ENCODE measurements at regions not wholly inside any gene's neighbourhood (a gene's known extent, or its start where the extent isn't known, plus 50 kb on each side); places are given as distances from the start of the nearest gene placed in this dataset.

- ATAC-seq (no peak), DNase-seq (no peak)
Observed at GRCh38 chr1:234882898-234883297, 245.7 kb downstream of the TOMM20 start.

DNA sequence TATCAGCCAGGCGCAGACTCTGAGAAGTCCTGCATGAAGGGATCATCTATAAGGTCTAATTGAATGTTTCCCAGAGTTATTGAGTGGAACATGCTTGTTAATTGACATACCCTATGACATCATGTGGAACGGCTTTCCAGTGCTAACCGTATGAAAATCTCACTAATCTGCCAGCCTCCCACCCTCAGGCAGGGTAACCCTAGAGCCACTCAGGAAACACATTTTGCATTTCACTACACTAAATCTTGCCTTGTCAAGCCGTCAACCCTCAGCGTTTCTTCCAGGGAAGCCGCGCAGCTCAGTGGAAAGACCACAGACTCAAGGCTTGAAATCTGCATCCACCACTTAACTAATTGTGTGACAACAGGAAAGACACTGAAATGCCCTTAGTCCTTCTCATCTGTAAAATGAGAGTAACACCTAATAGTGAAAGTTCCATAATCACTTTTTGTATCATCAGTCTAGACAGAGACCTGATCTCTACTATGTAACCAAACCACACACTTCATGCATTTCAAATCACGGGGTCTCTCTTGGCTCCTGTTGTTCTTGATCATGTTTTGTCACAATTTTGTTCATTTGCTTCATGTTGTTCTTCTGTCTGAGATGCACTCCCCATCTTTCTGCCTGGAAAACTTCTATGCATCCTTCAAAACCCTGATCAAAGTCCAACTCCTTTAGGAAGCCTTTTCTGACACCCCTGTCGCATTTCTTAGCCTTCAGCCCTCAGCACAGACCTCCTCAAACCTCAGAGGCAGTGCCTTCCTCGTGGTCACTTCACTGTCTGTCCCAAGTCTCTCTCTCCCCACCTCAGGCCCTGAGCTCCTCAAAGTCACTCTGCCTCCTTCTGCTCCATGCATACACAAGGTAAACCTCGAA is 246.5 kb downstream of the TOMM20 start:
- peak; percentile 83 for ATAC-seq
- peak; percentile 54 for DNase-seq

DNA sequence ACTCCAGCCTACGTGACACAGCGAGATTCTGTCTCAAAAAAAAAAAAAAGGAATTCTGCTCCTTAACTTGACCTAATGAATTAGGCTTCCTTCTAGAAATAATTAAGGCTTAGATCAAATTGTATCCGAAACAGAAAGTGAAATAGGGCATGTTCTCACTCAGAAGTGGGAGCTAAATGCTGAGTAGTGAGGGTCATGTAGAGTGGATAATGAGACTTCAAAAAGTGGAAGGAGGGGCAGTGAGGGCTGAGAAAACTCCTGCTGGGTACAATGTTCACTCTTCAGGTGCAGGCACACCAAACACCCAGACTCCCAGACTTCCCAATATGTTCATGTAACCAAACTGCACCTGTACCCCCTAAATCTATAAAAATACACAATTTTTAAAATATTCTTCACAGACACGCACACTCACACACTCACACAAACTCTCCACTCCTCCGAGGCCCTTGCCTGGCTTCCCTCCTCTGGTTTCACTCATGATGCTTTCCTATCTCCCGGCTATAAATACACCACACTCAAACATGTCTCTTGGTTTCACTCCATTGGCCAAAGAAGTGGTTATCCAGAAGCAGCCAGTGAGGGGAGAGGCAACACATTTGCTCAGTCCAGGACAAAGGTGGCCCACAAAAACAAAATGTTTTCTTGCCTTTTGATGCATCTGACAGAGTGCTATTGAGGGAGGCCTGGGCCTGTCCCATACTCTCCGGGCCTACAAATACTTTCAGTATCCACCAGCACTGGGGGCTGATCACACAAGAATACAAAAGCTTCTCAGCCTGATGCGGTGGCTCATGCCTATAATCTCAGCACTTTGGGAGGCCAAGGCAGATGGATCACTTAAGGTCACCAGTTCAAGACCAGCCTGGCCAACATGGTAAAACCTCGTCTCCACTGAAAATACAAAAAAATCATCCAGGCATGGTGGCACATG is 249.2 kb downstream of the TOMM20 start:
- ATAC-seq = no peak

DNA sequence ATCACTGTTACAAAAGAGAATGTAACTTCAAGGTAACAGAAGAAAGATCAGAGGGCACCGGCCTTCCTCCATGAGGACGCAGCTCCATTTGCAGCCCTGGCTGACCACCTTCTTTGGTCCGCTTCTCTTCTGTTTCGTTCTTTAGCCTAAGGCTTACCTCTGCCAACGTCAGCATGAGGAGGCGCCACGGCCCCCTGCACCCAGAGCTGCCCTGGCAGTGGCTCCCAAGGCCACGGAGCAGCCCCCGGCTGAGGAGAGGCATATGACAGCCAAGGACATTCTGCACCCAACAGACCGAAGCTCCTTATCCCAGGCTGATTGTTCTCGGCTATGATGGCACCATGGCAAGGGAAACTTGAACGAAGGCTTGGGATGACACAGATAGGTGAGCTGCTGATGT is 250.3 kb downstream of the TOMM20 start:
- DNase-seq = no peak

More for the DNA sequence above, 249.2 kb downstream of the TOMM20 start:
- no peak for DNase-seq

DNA sequence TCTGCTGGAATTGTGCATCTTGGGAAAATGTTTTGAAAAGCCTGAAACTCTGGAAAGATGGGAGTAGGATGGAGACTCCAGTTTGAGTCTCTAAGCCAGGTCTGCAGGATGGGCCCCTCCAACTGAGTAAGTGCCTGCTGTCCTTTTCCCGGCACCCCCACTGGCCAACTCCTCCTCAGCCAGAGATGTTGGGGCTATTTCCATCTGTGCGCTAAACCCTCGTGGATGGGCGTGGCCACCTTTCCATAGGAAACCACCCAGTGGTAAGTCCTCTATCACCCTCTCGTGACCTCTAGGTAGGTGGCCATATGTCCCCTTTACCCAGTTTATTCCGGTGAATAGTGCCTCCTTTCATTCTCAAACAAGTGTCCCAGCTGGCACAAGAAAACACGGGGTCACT is 250.9 kb downstream of the TOMM20 start:
- DNase-seq (no peak), ATAC-seq (no peak)

More for the DNA sequence above, 250.3 kb downstream of the TOMM20 start:
- no peak for ATAC-seq

DNA sequence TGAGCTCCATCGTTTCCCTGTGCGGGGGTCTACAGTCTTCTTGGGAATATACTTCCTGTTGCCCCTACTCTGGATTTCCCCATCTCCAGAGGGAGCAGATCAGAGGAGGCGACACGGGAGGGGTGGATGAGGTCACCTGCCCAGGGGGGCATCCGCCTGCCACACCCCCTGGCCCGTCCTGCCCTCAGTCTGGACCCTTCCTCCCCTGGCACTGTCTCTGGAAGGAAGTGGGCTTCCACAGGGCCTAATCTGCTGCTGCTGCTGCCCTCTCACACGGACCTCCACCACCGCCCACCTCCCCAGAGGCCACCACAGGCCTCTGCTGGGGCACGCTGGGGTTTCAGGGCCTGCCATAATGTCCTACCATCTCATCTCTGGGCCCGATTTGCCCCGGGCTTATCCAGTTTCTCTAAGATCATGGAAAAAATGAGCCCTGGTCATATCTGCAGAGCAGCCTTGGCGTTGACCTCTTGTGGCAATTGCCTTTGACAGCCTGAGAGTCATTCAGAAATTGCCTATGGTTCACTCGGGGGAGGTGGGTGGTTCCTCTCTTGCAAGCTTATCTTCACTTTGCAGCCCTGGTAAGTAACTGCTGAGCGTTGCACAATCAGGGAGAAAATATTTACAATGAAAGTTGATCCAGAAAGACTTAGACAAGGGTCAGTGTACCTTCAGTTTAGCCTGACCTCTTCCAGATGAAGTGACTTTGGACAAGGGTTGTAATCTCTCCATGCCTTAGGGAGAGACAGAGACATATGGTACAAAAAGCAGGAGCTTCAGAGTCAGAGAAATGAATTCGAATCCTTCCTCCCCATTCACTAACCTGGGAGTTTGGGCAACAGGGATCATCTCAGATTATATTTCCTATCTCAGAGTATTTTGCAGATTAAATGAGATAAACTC is 252.4 kb downstream of the TOMM20 start:
- peak; percentile 87 for ATAC-seq
- DNase-seq = peak; percentile 68

DNA sequence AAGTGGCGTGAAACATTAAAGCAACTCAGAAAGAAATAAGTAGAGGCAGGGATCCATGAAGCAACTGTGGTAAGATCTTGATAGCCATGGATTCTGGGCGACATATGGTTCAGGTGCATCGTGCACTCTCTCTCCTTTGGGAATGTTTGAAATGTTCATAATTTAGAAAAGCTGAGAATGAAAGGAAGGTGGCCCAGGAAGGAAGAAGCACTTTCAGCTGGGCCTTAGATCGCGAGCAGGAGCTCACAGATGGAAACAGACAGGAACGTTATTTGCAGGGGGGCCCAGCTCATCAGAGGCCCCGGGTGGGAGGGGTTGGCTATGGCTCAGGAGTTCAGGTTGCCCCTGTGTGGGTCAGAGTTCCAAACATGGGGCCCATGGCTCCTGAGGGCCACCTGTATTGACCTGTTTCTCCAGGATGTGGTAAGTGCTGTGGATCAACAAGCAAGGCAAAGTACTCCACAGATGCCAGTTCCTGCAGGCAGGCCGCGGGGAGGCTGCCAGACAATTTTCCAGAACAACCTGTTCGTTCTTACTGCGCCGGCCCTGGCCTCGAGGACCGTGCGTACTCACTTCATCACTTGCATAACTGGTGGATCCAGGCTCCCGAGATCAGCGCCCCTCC is 253.2 kb downstream of the TOMM20 start:
- DNase-seq (no peak), ATAC-seq (no peak)

DNA sequence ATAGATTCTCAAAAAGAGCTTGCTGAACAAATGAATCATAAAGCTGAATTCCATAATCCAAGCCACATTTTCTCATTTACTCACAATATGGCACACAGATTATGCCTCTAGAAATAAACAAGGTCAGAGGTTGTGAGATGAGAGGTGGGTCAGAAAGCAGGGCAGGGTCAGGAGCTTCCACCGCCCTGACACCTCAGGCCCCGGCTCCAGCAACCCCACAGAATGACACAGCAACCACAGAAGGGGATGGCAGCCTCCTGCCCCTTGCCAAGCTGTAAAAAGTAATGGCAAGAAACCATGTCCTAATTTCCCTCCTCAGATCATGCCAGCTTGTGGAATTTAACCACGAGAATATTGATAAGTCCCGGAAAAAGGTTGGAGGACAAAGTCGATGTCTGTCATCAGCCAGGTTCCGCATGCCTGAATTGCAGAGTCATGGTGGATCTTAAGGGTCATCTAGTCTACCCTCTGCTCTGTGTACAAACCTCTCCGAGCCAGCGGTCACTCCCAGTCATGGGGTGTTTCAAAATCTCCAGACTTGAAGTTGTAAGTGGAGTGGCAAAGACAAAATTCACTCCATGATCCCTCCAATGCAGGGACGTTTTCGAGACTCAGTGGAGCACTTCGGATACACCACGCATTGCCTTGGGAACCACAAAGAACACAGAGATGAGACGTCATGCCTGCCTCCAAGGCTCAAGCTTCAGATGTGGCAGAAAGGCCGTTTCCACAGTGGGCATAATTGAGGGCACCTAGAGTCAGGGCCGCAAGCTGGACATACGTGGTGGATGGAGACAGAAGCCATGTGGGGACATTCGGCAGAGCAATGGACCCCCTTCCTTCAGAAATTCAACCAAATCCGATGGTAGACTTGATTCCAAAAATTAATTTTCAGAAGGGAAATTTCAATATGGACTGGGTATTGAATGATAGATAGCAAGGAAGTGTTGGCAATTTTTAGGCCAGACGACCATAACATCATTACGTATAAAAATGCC is 254.0 kb downstream of the TOMM20 start:
- ATAC-seq (no peak), DNase-seq (no peak)

DNA sequence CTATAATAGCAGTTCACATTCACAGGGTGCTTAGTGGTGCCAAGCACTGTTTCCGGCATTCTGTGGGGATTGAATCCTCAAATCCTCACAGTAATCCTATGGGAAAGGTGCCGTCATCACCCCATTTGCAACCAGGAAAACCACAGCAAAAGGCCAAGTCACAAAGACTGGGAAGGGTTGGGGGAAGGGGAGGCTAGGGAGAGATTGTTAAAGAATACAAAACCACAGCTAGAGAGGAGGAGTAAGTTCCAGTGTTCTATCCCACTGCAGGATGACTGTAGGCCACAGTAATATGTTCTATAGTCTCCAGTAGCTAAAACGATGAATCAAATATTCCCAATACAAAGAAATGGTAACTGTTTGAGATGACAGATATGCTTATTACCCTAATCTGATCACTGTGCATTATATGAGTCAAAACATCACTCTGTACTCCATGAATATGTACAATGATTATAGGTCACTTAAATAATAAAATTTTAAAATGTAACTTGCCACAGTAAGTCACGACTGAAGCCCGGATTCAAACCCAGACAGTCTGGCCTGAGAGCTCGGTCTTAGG is 256.8 kb downstream of the TOMM20 start:
- DNase-seq (no peak), ATAC-seq (peak; percentile 47)

GRCh38 chr1:234871039-234871709 is 257.5 kb downstream of the TOMM20 start:
- DNase-seq = no peak
- ATAC-seq = no peak

DNA sequence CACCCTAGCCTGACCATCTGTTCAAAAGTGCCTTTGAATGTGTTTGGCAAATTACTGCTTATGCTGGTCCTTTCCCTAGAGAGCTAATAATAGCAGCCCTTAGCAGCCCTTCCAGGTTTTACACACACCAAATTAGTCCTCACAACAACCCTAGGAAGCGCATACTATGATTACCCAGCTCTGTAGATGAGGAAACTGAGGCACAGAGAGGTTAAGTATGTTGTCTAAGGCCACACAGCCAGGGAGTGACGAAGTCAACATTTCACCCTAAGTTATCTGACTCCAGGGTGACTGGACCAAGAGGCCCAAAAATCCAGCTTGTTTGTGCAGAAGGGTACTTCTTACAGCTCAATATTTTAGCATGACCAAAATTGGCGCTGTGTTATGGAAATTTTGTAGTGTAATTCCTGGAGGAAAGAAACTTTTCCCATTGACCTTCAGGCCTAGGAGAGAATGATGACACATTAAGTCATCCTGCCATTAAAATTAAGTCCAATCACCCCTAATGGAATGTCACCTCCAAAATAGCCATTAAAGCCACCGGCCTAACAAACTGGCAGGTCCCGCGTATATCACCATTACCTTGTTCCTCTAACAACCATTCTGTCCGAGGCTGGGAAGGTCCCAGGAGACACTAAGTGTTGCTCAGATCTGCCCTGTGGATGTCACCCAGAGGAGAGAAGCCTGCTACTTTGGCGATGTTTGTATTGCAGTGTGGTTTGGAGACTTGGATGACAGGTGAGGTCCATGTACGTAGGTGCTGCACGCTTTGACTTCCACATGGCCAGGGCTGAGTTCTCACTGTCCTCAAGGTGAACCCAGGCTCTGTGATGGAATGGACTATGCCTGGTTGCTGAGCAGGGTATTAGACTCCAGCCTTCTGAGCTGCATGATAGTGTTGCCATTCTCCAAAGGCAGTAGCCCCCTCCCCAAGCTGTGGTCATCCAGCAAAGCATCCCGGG is 258.3 kb downstream of the TOMM20 start:
- ATAC-seq (no peak), DNase-seq (no peak)

GRCh38 chr1:234869182-234870019 is 259.2 kb downstream of the TOMM20 start:
- no peak for DNase-seq
- ATAC-seq = no peak

GRCh38 chr1:234868296-234869147 is 258.5 kb upstream of the IRF2BP2 start:
- DNase-seq = no peak
- no peak for ATAC-seq

DNA sequence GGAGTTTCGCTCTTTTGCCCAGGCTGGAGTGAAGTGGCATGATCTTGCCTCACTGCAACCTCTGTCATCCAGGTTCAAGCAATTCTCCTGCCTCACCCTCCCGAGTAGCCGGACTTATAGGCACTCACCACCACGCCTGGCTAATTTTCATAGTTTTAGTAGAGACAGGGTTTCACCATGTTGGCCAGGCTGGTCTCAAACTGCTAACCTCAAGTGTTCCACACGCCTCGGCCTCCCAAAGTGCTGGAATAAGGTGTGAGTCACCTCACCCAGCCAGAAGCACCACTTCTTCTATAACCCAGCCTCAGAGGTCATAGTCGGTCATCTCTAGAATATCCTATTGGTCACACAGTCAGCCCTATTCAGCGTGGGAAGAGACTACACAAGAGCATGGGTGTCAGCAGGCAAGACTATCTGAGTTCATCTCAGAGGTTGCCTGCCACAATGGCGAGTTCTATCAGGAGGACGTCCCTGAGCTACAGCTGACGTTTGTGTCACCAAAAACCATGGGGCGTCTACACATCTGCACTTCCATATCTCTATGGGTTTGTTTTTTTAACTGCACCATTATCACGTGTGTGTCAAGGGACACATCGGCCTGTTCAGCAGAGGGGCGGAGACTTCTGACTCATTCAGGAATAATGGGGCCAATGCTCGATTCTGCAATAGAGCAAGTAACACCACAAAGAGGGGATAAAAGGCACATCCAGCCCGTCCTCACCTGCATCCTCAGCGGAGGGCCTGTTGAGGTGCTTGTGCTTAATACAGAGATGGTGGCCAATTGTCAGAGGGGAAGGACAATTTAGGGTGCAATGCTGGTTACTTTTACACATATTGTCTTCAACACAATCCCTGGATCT is 256.3 kb upstream of the IRF2BP2 start:
- ATAC-seq (peak; percentile 72), DNase-seq (no peak)
